ENCODE measurements at regions not wholly inside any gene's neighbourhood (a gene's known extent, or its start where the extent isn't known, plus 50 kb on each side); places are given as distances from the start of the nearest gene placed in this dataset.

DNA sequence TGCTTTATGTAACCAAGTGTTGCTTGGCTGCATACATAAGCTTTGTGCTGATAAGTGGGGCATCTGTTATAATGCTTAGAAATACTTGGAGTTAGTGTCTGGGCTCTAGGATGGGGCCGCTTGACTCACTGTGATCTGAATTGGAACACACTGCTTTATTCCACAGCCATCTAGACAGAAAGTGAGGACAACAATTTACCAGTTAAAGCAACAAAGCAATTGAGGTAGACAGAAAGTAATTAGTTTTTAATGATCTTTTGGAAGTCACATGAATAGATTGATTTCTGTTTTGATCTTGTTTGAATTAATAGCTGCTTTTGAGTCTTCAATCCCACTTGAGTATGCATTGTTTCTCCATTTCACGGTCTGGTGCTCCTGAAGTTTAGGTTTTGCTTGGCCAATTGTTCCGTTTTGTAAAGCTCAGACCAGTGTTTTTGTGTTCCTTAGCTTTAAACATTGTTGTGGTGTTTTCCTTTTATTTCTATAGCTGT, 157.5 kb downstream of the TRMT11 start:
- H3K4me3 ChIP-seq (ENCODE audit: low read length) = no peak overlapping the region
- no peak for DNase-seq (ENCODE audit: low read depth, low spot score)

DNA sequence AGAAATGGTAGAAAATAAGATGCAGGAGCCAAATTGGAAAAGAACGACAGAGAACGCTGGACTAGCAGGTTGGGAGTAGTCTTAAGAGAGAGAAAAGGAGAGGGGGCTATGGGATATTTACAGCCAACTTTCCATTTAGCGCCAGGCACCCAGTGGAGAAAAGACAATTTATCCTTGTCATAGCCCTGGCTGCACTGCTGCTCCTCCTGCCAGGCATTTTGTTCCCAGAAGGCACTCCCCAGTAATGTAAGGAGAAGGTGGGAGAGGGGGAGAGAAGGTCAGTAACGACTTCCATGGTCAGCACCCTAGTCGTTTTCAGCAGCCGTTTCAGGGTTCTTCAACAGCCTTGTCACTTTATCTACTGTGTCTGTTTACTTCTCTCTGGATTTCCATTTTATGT, 159.0 kb downstream of the TRMT11 start:
- DNase-seq (ENCODE audit: low read depth, low spot score) = no peak
- no peak overlapping the region for H3K4me3 ChIP-seq (ENCODE audit: low read length)

DNA sequence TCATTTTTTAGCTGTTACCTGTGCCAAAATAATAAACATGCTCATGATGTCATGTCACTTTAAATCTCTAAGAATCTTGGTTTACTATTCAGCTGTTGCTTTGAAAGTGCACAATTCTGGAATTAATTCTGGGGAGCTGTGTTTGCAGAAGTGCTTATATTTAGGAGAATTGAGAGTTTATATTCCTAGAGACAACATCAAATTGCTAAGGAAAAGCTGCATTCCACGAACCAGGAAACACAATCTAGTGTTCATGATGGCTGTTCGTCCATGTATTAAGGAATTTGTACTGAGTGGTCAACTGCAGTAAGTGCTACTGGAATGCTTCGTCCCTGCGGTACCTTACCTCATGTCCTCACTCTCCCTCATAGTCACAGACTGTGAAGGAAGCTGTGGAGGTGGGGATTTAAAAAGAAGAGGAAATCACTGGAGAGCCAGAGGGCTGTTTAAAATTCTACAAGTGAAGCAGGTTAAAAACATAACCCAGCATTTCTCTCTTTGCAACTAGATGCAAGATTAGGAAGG, 161.0 kb downstream of the TRMT11 start:
- H3K4me3 ChIP-seq (ENCODE audit: low read length) = no peak overlapping the region
- DNase-seq (ENCODE audit: low read depth, low spot score) = no peak

DNA sequence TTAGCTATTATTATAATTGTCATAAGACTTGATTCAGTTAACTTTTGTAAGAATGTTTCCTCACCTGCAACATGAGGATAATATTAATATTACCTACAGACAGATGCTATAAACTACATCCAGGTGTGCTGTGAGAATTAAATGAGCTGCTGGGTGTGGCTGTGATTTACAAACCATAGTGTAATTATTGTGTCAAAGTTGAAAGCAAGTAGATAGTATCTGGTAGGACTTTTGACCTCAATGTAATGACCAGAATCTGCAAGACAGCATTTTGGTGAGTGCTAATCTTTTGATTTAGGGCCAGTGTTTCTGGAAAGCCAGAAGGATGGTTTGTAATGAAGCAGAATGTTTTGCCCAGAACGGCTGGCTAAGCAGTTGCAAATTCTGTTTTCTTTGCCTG, 162.5 kb downstream of the TRMT11 start:
- no peak overlapping the region for H3K4me3 ChIP-seq (ENCODE audit: low read length)
- no peak for DNase-seq (ENCODE audit: low read depth, low spot score)

DNA sequence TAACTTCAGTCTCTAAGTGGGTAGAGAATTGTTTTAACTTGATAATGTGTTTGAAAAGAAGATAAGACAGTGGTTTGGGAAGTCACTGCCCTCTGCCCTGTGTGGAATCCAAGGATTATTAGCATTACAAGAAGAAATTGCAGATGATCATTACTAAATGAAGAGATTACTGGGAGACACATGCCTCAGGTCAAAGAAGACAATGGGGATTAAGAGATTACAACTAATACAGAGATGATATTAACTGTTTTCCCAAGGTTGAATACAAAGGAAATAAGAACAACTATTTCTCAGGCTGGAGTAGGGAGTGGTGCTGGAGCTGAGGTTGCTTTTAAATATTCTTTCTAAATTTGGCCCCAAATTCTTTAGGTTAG, 166.0 kb downstream of the TRMT11 start:
- H3K4me3 ChIP-seq (ENCODE audit: low read length) = no peak overlapping the region
- DNase-seq (ENCODE audit: low read depth, low spot score) = no peak

DNA sequence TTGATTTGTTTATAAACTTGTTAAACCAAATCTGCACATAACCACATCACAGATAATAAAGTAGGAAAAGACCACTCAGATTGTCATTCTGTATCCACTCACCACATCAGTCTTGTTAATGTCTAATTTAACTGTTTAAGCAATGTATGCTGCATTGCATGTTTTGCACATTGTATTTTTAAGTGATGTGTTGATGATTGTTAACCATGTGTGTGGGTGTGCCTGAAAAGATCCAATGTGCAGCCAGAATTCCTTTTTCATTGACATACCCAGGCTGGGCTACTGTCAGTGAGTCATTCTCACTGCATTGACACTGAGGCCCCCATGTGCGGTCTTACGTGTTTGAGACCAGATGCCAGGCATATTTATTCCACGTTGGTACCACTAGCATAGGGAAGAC, 167.3 kb downstream of the TRMT11 start:
- H3K4me3 ChIP-seq (ENCODE audit: low read length) = no peak overlapping the region
- no peak for DNase-seq (ENCODE audit: low read depth, low spot score)

DNA sequence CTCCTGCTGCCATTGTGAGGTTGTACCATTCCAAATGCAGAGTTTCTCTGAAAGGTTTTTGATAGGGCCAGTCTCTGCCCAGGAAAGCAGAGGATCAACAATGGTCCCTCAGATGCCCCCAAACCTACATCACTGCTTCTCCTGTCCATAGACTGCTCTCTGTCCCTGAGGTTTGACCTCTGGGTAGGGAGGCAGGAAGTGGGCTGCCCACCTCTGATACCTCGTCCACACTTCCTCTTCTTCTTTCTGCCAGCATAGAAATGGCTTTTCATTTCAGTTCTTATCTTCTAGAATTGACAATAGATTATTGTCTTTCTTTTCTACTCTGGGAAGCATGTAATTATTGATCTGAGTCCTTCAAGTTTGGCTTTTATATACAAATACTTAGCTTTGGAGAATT, 170.6 kb downstream of the TRMT11 start:
- no peak overlapping the region for H3K4me3 ChIP-seq (ENCODE audit: low read length)
- no peak for DNase-seq (ENCODE audit: low read depth, low spot score)

DNA sequence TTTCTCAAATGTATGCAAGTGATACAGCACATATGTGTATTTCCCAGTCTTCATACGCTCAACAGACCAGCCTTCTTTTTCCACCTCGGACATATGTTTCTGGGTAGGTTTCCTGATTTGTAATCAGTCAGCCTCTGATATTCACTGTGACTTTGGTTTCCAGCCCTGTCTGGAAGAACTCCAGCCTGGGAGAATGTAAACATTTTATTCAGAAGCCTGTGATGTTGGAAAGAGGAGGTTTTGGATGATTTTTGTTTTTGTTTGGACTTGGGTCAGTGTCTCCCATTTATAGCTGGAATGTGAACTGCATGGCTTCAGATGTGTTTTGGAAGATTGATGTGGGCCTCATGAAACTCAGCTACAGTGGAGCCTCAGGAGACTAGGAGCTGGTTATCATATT, 172.2 kb upstream of the CENPW start:
- no peak for DNase-seq (ENCODE audit: low read depth, low spot score)
- H3K4me3 ChIP-seq (ENCODE audit: low read length) = no peak overlapping the region

DNA sequence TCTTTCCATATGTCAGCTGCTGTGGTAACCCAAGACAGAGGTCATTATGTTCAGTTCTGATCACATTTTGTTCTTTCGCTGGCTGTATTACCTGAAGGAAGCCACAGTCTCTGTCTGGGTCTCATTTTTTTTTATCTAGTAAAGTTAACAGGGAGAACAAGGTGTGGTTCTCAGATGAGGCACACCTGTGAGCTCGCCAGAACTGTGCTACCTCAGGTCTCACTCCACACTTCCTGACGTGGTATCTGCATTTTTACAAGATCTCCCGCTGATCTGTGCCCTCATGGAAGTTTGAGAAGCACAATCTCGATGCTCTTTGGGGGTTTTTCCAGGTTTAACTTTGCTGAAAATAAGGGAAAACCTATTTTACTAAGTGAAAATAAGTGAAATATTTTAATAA, 169.5 kb upstream of the CENPW start:
- no peak overlapping the region for H3K4me3 ChIP-seq (ENCODE audit: low read length)
- no peak for DNase-seq (ENCODE audit: low read depth, low spot score)

DNA sequence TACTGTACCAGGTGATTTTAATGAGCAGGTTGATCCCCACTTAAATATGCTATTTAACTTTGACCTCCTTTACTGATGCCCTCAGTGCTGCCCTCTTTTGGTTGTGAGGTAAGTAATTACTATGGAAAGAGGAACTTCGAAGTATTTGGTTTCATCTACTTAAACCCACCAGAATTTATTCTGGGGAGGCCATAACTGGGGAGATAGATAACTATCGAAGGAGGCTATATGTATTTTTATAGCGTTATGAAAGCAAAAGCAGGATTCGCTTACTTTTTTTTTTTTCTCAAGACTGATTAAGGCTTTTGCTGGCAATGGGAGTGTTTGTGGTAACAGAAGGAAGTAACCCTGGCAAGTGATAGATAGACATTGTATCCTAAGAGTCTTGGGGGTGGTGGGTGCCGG, 168.9 kb upstream of the CENPW start:
- H3K4me3 ChIP-seq (ENCODE audit: low read length) = no peak overlapping the region
- peak; percentile 28 for DNase-seq (ENCODE audit: low read depth, low spot score)

DNA sequence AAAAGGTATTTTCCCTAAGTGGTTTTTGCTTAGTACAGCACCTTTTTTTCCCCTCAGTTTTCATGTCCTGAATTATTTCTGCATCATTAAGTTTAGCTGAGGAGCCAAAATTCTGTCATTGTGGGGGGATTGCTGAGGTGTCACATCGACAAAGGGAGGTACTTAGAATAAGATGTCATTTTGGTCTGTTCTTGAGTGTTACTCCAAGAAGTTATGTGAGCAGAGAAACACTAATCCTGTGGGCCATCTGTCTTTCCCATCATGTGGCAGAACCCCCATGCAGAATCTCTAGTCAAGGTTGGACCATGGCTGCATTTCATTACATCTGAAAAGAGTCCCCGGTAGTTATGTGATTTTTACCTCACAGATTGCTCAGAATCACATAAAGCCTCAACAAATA, 167.8 kb upstream of the CENPW start:
- H3K4me3 ChIP-seq (ENCODE audit: low read length) = no peak overlapping the region
- DNase-seq (ENCODE audit: low read depth, low spot score) = no peak

DNA sequence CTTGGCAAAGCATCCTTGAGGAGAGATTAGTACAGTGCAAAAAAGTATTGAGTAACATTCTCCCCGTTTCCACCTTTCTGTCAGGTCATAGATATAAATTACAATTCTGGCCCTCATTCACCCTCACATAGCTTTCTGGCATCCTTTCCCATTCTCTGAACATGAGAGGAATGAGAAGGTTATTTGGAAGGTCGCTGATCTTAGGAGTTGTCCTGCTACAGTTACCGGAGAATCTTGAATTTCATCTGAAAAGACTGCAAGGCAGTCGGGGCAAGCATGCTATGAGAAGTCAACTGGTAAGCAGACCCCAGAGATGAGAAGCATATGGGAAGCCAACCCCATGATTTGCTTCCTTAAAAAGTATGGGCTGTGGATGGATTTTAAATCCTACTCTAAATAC, 166.7 kb upstream of the CENPW start:
- H3K4me3 ChIP-seq (ENCODE audit: low read length) = no peak overlapping the region
- DNase-seq (ENCODE audit: low read depth, low spot score) = no peak

DNA sequence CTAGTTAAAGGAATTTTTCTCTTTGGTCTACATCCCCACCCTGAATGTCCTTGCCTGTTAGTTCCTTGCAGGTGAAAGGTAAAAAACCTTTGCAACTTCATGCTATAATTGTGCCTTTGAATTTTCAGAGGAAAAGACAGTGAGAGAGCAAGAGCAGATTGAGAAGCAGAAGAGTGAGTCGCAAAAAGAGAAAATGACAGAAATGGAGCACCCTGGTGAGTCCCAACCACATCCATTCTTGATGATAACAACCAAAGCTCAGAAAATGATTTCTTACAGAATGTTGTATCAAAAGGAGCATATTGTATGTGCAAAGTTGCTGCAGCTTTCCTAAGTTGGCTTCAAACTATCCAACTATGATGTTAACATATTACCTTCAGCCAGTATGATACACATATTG, 165.2 kb upstream of the CENPW start:
- H3K4me3 ChIP-seq (ENCODE audit: low read length) = no peak overlapping the region
- DNase-seq (ENCODE audit: low read depth, low spot score) = no peak

DNA sequence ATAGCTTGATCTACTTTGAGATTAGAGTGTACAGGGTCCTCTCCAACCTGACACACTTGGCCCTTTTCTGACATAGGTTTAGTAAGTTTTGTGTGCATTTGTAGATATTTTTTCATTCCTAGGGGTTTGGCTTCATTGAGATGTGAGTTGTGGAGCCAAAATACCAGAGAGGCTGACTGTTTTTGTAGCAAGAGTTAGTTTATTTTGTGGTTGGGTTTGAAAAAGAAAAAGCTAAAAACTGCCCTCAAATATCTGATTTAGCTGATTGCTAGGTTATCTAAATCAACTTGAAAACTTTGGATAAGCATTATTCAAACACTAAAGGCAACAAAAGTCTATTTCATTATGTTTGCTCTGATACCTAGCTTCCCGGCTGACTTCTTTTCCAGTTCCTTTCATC, 164.7 kb upstream of the CENPW start:
- DNase-seq (ENCODE audit: low read depth, low spot score) = no peak
- H3K4me3 ChIP-seq (ENCODE audit: low read length) = no peak overlapping the region

DNA sequence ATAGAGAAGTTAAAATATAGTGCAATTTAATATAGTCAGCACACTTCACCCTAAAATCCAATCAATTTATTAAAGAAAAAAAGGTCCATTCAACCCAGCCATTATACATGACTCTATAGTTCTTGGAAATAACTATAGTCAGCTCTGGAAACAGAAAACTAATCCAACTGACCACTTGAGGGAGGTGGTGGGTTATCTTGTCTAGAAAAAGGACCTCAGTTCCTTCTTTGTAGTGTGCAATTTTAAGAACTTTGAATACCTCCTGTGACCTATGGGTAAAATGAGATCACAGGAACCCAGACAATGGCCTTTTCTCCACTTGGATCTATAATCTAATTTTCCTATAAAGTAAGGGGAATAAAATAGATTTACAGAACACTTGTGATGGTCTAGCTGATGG, 163.6 kb upstream of the CENPW start:
- H3K4me3 ChIP-seq (ENCODE audit: low read length) = no peak overlapping the region
- no peak for DNase-seq (ENCODE audit: low read depth, low spot score)

DNA sequence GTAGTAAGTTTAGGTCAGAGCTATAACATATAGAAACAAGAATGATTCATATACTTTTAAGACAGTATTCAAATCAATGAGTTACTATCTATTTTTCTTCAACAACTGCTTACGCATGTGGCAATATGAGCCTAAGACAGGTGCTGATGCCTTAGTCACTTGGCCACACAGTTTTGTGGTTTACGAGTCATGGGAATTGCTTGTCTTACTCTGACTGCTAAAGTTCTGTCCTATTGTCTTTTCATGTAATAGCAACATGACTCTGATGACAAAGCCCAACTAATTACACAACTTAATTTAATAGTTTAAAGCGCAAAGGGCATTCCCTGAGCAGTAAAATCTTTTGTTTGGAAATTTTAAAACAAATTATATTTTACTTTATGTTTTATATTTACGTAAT, 159.3 kb upstream of the CENPW start:
- DNase-seq (ENCODE audit: low read depth, low spot score) = no peak

DNA sequence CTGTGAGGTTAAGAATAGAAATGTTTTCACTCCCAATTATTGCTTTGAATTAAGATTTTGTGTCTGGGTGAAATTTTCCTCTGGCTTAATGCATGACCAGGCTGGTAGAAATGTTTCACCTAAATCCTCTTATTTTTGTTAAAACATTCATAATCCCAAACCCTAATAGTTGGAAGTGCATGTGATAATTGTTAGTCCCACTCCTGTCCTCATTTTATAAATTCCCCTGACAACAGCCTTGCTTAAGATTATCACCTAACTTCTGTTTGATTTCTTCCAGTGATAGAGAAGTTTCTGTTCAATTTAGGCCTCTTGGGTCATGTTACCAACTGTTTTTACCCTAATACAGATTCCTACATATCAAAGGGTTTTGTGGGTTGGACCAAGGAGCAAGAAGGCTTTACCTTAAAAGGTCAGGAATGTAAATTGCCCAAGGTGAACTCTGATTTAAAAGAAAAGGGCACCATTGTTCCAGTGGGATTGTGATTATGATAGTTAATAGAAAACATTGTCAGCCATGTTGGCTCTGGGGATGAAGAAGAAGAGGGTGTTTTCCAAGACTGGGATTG, 158.7 kb upstream of the CENPW start:
- no peak for DNase-seq (ENCODE audit: low read depth, low spot score)
- H3K4me3 ChIP-seq (ENCODE audit: low read length) = no peak overlapping the region

More for the DNA sequence above, 159.3 kb upstream of the CENPW start:
- H3K4me3 ChIP-seq (ENCODE audit: low read length) = no peak overlapping the region

DNA sequence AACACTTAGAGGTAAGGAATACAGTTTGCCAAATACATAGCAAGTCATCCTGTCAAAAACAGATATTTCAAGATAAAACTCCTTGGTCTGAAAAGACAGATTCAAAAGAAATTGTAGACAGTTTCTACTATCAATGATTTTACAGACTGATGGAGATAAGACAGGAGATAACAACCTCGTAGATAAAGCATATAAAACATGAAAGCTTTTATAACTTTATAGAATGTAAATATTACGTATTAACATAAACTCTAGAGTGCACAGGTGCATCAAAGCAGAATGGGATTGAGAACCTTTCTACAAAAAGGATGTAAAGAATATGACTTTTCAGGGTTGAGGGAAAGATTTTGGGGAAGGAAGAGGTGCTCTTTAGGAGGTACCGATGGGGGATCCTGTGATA, 158.0 kb upstream of the CENPW start:
- H3K4me3 ChIP-seq (ENCODE audit: low read length) = no peak overlapping the region

DNA sequence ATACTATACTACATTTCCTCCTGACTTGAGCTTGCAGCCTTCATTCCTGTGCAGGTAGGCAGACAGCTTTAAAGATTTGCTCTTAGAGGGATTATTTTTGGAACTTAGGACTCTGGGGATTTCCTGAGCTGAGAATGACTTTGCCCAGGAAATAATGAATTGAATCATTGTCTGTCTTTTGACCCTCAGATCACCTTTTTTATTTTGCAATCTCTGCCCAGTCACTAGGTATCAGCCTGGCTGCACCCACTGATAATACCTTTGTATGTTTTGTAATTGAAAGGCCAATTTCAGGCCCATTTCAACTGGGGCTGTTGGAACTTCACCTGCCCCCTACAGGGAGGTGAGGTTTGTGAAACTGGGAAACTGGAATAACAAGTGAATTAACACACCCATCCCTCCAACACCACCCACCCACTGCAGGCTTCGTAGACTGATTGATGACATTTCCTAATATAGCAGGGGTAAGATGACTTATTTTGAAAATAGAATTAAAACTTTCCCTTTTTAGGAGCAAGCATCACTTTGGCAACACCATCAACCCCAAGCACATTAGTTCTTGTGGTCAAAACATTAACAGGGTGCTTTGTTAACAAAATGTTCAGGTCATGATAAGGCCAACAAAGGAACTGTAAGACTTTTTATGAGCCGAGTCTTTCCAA, 157.1 kb upstream of the CENPW start:
- no peak overlapping the region for H3K4me3 ChIP-seq (ENCODE audit: low read length)
- DNase-seq (ENCODE audit: low read depth, low spot score) = no peak

More for the DNA sequence above, 158.0 kb upstream of the CENPW start:
- no peak for DNase-seq (ENCODE audit: low read depth, low spot score)

DNA sequence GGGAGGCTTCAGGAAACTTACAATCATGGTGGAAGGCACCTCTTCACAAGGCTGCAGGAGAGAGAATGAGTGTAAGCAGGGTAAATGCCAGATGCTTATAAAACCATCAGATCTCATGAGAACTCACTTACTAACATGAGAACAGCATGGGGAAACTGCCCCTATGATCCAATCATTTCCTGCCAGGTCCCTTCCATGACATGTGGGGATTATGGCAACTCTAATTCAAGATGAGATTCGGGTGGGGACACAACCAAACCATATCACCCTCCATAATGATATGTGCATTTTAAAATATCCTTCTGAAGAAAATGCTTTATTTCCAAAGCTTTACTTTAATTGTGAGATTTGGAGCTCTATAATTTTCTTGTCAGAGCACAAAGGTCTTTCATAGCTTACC, 154.1 kb upstream of the CENPW start:
- no peak overlapping the region for H3K4me3 ChIP-seq (ENCODE audit: low read length)
- no peak for DNase-seq (ENCODE audit: low read depth, low spot score)

DNA sequence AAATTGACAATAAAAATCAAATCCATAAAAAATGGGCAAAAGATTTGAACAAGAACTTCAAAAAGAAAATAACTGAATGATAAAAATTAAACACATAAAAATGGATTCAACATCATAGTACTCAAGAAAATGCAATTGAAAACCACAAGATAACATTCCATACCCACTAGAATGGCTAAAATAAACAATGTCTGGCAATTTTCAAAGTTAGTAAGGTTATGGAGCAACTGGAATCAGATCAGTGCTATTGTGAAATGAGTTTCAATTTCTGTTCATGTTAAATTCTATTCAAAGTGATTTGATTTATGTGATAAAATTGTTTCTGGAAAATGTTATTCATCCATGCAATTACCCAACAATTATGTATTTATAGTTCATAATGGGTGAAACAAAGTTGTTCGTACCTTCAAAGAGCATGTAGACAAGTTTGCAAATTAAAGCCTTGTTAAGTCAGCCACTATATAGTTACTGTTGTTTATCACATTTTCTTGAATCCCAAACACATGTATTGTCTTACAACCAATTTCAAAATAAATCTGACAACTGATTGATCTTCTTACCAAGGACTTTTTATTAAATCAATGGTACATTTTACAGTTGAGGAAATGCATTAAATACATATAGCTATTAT, 151.5 kb upstream of the CENPW start:
- DNase-seq (ENCODE audit: low read depth, low spot score) = no peak
- no peak overlapping the region for H3K4me3 ChIP-seq (ENCODE audit: low read length)

Data from Jurkat, Clone E6-1 (cell line).